ENCODE measurements at regions not wholly inside any gene's neighbourhood (a gene's known extent, or its start where the extent isn't known, plus 50 kb on each side); places are given as distances from the start of the nearest gene placed in this dataset.

DNA sequence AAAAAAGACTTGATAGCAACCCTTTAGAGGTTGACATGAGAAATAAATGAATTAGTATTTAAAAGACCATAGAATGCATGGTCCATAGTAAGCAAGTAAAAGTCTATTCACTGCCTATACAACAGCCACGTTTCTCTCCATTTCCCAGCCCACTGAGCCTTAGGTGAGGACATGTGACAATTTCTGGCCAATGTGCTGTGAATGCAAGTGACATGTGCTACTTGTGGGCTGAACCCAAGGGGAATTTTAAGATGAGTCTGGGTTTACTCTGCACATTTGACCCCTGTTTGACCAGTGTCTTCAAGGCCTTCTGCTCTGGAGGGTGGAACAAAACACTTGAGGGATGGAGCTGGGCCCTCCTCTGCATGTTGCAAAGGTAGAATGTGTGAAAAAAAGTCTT lies 384.4 kb upstream of the KLF6 start:
- TF ChIP-seq, protein P1, sequence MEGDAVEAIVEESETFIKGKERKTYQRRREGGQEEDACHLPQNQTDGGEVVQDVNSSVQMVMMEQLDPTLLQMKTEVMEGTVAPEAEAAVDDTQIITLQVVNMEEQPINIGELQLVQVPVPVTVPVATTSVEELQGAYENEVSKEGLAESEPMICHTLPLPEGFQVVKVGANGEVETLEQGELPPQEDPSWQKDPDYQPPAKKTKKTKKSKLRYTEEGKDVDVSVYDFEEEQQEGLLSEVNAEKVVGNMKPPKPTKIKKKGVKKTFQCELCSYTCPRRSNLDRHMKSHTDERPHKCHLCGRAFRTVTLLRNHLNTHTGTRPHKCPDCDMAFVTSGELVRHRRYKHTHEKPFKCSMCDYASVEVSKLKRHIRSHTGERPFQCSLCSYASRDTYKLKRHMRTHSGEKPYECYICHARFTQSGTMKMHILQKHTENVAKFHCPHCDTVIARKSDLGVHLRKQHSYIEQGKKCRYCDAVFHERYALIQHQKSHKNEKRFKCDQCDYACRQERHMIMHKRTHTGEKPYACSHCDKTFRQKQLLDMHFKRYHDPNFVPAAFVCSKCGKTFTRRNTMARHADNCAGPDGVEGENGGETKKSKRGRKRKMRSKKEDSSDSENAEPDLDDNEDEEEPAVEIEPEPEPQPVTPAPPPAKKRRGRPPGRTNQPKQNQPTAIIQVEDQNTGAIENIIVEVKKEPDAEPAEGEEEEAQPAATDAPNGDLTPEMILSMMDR (IDR thresholded peaks at IDR 0.05; ENCODE audit: low read depth, low read length, poor library complexity, severe bottlenecking): no peak
- TF ChIP-seq EZH2phosphoT487 (IDR thresholded peaks at IDR 0.05; ENCODE audit: borderline replicate concordance, low read length): no peak

DNA sequence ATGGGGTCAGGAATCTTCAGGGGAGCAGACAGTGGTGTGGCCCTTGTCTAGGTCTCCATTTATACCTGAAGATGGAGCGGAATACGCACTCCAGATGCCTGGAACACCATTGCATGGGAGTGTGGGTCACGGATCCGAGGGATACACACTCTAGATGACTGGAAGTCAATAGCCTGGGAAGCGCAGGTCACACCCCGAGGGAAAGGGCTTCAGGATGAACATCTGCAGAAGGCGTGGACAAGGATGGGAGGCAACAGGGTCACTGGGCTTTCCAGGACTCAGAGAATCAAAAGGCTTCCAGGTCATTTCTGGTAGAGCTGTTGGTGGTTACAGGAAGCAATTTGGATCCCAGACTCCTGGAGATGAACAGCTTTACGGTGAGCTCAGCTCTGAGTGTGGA lies 382.2 kb upstream of the KLF6 start:
- no peak overlapping the region for H3K4me2 ChIP-seq (ENCODE audit: low read length)
- no peaks in the 10 kb centered on the region for H3K27me3 ChIP-seq (ENCODE audit: control insufficient read depth, low read length)
- peaks cover 3% of the 10 kb centered on the region; the same call in 1 of the 2 replicates for H3K9me3 ChIP-seq (ENCODE audit: control insufficient read depth, insufficient read depth, low read length)
- no peaks in the 10 kb centered on the region for H3K4me1 ChIP-seq (ENCODE audit: control insufficient read depth, low read length)
- TF ChIP-seq, protein P1 (IDR thresholded peaks at IDR 0.05; ENCODE audit: low read depth, low read length, poor library complexity, severe bottlenecking): no peak
- no peak for TF ChIP-seq EZH2phosphoT487 (IDR thresholded peaks at IDR 0.05; ENCODE audit: borderline replicate concordance, low read length)
- H3K27ac ChIP-seq (ENCODE audit: low read depth, low read length): no peak overlapping the region
- H3K79me2 ChIP-seq (ENCODE audit: control insufficient read depth, low read length): no peaks in the 10 kb centered on the region
- H3K4me3 ChIP-seq (ENCODE audit: low read length): no peak overlapping the region
- no peaks in the 10 kb centered on the region for H3K9me2 ChIP-seq (replicated peaks; ENCODE audit: control insufficient read depth, low read length)
- H3K36me3 ChIP-seq (ENCODE audit: control insufficient read depth, low read length): no peaks in the 10 kb centered on the region
- H3F3A ChIP-seq (ENCODE audit: control insufficient read depth, insufficient read depth): no peaks in the 10 kb centered on the region
- H4K20me1 ChIP-seq (ENCODE audit: control insufficient read depth, insufficient read depth, low read depth, low read length): no peaks in the 10 kb centered on the region

More for the DNA sequence above, 384.4 kb upstream of the KLF6 start:
- Histone ChIP-seq H3K4me1 (ENCODE audit: control insufficient read depth, low read length) (no peaks in the 10 kb centered on the region), H3F3A (ENCODE audit: control insufficient read depth, insufficient read depth) (no peaks in the 10 kb centered on the region), H3K4me3 (ENCODE audit: low read length) (no peak overlapping the region), H3K36me3 (ENCODE audit: control insufficient read depth, low read length) (no peaks in the 10 kb centered on the region), H3K27me3 (ENCODE audit: control insufficient read depth, low read length) (no peaks in the 10 kb centered on the region), H3K27ac (ENCODE audit: low read depth, low read length) (no peak overlapping the region), H3K79me2 (ENCODE audit: control insufficient read depth, low read length) (no peaks in the 10 kb centered on the region), H3K4me2 (ENCODE audit: low read length) (no peak overlapping the region), H4K20me1 (ENCODE audit: control insufficient read depth, insufficient read depth, low read depth, low read length) (no peaks in the 10 kb centered on the region), H3K9me2 (replicated peaks; ENCODE audit: control insufficient read depth, low read length) (no peaks in the 10 kb centered on the region), H3K9me3 (ENCODE audit: control insufficient read depth, insufficient read depth, low read length) (peaks cover 3% of the 10 kb centered on the region; the same call in 1 of the 2 replicates)

DNA sequence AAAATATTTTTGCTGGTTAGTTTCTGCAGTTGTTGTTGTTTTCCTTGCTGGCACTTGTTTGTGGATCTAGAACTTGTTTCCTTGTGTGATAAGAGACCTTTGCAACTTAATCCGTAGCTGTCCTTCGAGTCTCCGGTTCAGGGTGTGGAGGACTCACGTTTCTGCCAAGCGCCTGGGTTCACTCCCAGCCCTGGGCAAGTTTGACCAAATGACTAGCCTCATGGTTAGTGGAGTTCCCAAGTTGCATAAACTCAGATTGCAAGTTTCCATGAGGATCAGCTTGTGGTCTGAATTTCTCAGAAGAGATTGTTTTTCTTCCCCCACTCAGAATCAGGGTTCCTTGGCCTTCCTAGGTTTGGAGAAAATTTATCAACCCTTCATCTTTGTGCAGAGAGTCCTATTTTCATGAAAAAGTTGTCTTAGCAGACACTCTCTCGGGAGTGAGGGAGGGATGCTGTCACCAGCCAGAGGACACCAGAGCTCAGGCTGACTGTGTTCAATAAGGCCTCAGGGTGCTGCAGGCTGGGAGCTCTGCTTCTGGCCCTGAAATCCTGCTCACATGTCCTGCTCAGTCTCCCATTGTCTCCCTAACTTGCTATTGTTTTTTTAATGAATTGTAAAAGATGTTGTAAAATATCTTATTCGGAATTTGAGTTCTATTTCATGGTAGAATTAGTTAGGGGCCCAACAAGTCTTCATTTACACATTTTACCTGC lies 377.7 kb upstream of the KLF6 start:
- TF ChIP-seq, protein P1 (IDR thresholded peaks at IDR 0.05; ENCODE audit: low read depth, low read length, poor library complexity, severe bottlenecking): no peak
- TF ChIP-seq EZH2phosphoT487 (IDR thresholded peaks at IDR 0.05; ENCODE audit: borderline replicate concordance, low read length): no peak
- no peaks in the 10 kb centered on the region for H3F3A ChIP-seq (ENCODE audit: control insufficient read depth, insufficient read depth)
- no peaks in the 10 kb centered on the region for H4K20me1 ChIP-seq (ENCODE audit: control insufficient read depth, insufficient read depth, low read depth, low read length)
- peaks cover 3% of the 10 kb centered on the region; the same call in 1 of the 2 replicates for H3K9me3 ChIP-seq (ENCODE audit: control insufficient read depth, insufficient read depth, low read length)
- no peak overlapping the region for H3K27ac ChIP-seq (ENCODE audit: low read depth, low read length)
- H3K4me3 ChIP-seq (ENCODE audit: low read length): no peak overlapping the region
- H3K79me2 ChIP-seq (ENCODE audit: control insufficient read depth, low read length): no peaks in the 10 kb centered on the region
- no peaks in the 10 kb centered on the region for H3K4me1 ChIP-seq (ENCODE audit: control insufficient read depth, low read length)
- H3K9me2 ChIP-seq (replicated peaks; ENCODE audit: control insufficient read depth, low read length): no peaks in the 10 kb centered on the region
- H3K27me3 ChIP-seq (ENCODE audit: control insufficient read depth, low read length): no peaks in the 10 kb centered on the region
- no peak overlapping the region for H3K4me2 ChIP-seq (ENCODE audit: low read length)
- H3K36me3 ChIP-seq (ENCODE audit: control insufficient read depth, low read length): no peaks in the 10 kb centered on the region
